K562 (cell line): ENCODE measurements at regions not wholly inside any gene's neighbourhood (a gene's known extent, or its start where the extent isn't known, plus 50 kb on each side); places are given as distances from the start of the nearest gene placed in this dataset.

ENCODE experiments used
- ATAC-seq: fragments of 200-7000 bp; cut with Tn5 transposase; 3 replicates; pipeline ENCODE4 v1.9.1; 2020; ENCODE audit warnings: moderate library complexity
- BruUV-seq: library from RNA; stranded (reverse); fragments of 400-500 nt; replicated peaks from 2 replicates; lab custom pipeline; 2021; lab: Mats Ljungman, UMichigan
- CTCF ChIA-PET: fragments of 300-600 bp; formaldehyde crosslinking; extraction: SDS; loops from one replicate; lab custom pipeline; 2021; ENCODE audit warnings: low intra/inter-chr PET ratio; lab: Yijun Ruan, JAX
- POLR2A ChIA-PET: fragments of 300-600, 350-650 bp; sonication (Branson Sonifier 250); formaldehyde crosslinking; extraction: SDS; loops from one replicate; lab custom pipeline; 2021; ENCODE audit warnings: antibody characterized with exemption, inconsistent platforms; lab: Yijun Ruan, JAX
- DNase-seq, 4 experiments: peaks; one replicate each; pipeline versions ENCODE4 v3.0.0 to v3.0.0-alpha.2; 2011 to 2018; ENCODE audit warnings: low spot score in 3 of 4, mixed read lengths in 3 of 4; ENCODE audit errors: extremely low read depth in 1 of 4
- FAIRE-seq: peaks from 2 replicates; lab custom pipeline; 2011; peaks lifted over from hg19 to GRCh38; lab: Jason Lieb, UNC
- H2AFZ ChIP-seq: 2 replicates; pipeline ENCODE4 v1.6.0; 2011; ENCODE audit warnings: low read depth, low read length, control low read depth, inconsistent platforms
- H3K27ac ChIP-seq: fragments of 200-600 bp; 3 replicates; pipeline ENCODE4 v1.8.0; 2011; ENCODE audit warnings: low read depth, mild to moderate bottlenecking, control low read depth, inconsistent platforms, low read length, moderate library complexity, mixed read lengths; ENCODE audit errors: extremely low read depth
- H3K27me3 ChIP-seq, 2 experiments: fragments of 300-600 bp in 1 of 2; 2 replicates in 1 of 2; 3 replicates in 1 of 2; pipeline versions ENCODE4 v1.6.0 to v1.8.0; 2011; ENCODE audit warnings: inconsistent platforms in 2 of 2, low read length in 2 of 2, mild to moderate bottlenecking in 1 of 2, mixed read lengths in 1 of 2, moderate library complexity in 1 of 2; ENCODE audit not compliant: control insufficient read depth in 2 of 2, insufficient read depth in 2 of 2
- H3K36me3 ChIP-seq: fragments of 300-600 bp; 3 replicates; pipeline ENCODE4 v1.8.0; 2011; ENCODE audit warnings: mild to moderate bottlenecking, low read length, inconsistent platforms; ENCODE audit not compliant: control insufficient read depth, insufficient read depth
- H3K4me1 ChIP-seq, 2 experiments: fragments of 200-600 bp in 1 of 2; replicated peaks in 1 of 2; 2 replicates in 1 of 2; 3 replicates in 1 of 2; pipeline versions ENCODE4 v1.5.1 to v1.8.0; 2011; ENCODE audit warnings: inconsistent platforms in 2 of 2, low read length in 2 of 2, mild to moderate bottlenecking in 1 of 2, mixed read lengths in 1 of 2, moderate library complexity in 1 of 2; ENCODE audit not compliant: control insufficient read depth in 2 of 2, insufficient read depth in 2 of 2
- H3K4me2 ChIP-seq: 2 replicates; pipeline ENCODE4 v1.6.1; 2011; ENCODE audit warnings: low read length, control low read depth, inconsistent platforms, mixed read lengths; ENCODE audit not compliant: insufficient read depth
- H3K4me3 ChIP-seq: fragments of 200-600 bp; sonication (generic), shearing (Covaris generic); 2 replicates; pipeline ENCODE4 v1.5.1; 2016; ENCODE audit warnings: control low read depth, inconsistent platforms
- H3K79me2 ChIP-seq: fragments of 200-600 bp; 3 replicates; pipeline ENCODE4 v1.8.0; 2011; ENCODE audit warnings: low read length, inconsistent platforms; ENCODE audit not compliant: control insufficient read depth, insufficient read depth
- H3K9ac ChIP-seq, 2 experiments: 2 replicates each; pipeline versions ENCODE4 v1.6.0 to v1.6.1; 2011; ENCODE audit warnings: low read depth in 2 of 2, low read length in 2 of 2, control low read depth in 1 of 2, inconsistent platforms in 1 of 2, mild to moderate bottlenecking in 1 of 2, mixed read lengths in 1 of 2; ENCODE audit not compliant: insufficient read depth in 1 of 2
- H3K9me1 ChIP-seq: one replicate; pipeline ENCODE4 v1.6.0; 2011; ENCODE audit warnings: inconsistent platforms, mild to moderate bottlenecking, low read length, moderate library complexity; ENCODE audit not compliant: control insufficient read depth, insufficient read depth
- H3K9me3 ChIP-seq: replicated peaks from 2 replicates; pipeline ENCODE4 v1.5.1; 2011; ENCODE audit warnings: low read depth, low read length, inconsistent platforms; ENCODE audit not compliant: control insufficient read depth, insufficient read depth
- H4K20me1 ChIP-seq: replicated peaks from 2 replicates; pipeline ENCODE4 v1.6.1; 2011; ENCODE audit warnings: low read length, inconsistent platforms, mixed read lengths; ENCODE audit not compliant: control insufficient read depth, insufficient read depth
- PHTF2 ChIP-seq: fragments of 250-450 bp; sonication (Bioruptor Pico); IDR thresholded peaks from 2 replicates; pipeline ENCODE4 v1.5.0; 2021; ENCODE audit warnings: mild to moderate bottlenecking
- POU5F1 ChIP-seq: fragments of 150-350 bp; IDR thresholded peaks from 2 replicates; pipeline ENCODE4 v1.6.1; 2014; ENCODE audit warnings: borderline replicate concordance, low read length, low read depth, mild to moderate bottlenecking; ENCODE audit not compliant: partially characterized antibody
- RBFOX2 ChIP-seq: fragments of 200-400 bp; formaldehyde crosslinking; IDR thresholded peaks from 2 replicates; pipeline ENCODE4 v1.6.1; 2017; ENCODE audit warnings: low read depth, mild to moderate bottlenecking, low read length, moderate library complexity
- WGBS: fragments of 100-300 bp; shearing (Covaris generic); methylation state at CpG from one replicate; pipeline ENCODE4 v1.1.6; 2016; ENCODE audit warnings: low coverage, mixed read lengths; ENCODE audit not compliant: insufficient coverage; ENCODE audit errors: missing lambda C conversion rate; 5-methylcytosine and 5-hydroxymethylcytosine counted together
- in situ Hi-C: fragments of 300-500 bp; cut with MboI; formaldehyde crosslinking; loops from 4 replicates; pipeline ENCODE4 v1.15.0; 2018; ENCODE audit warnings: inconsistent platforms, mixed read lengths
- intact Hi-C: fragments of 100-400 bp; cut with micrococcal nuclease; formaldehyde crosslinking; loops from 2 replicates; pipeline ENCODE4 v1.14.2; 2022
- TF ChIP-seq, protein P1 (sequence below): fragments of 250-450 bp; sonication (Bioruptor Pico); IDR thresholded peaks from 2 replicates; pipeline ENCODE4 v1.4.0; 2020; ENCODE audit warnings: borderline replicate concordance
- TF ChIP-seq, protein P2 (sequence below), 3 experiments: fragments of 200-800 bp in 1 of 3; fragments of 250-450 bp in 1 of 3; fragments of 450-650 bp in 1 of 3; sonication (Bioruptor Pico) in 1 of 3; sonication (Bioruptor generic) in 1 of 3; formaldehyde crosslinking in 1 of 3; IDR thresholded peaks; 2 replicates each; pipeline versions ENCODE4 v1.6.1 to v1.8.0; 2016 to 2022; ENCODE audit warnings: mild to moderate bottlenecking in 2 of 3, missing genetic modification characterization in 2 of 3, missing compliant biosample characterization in 1 of 3, moderate library complexity in 1 of 3

DNA sequence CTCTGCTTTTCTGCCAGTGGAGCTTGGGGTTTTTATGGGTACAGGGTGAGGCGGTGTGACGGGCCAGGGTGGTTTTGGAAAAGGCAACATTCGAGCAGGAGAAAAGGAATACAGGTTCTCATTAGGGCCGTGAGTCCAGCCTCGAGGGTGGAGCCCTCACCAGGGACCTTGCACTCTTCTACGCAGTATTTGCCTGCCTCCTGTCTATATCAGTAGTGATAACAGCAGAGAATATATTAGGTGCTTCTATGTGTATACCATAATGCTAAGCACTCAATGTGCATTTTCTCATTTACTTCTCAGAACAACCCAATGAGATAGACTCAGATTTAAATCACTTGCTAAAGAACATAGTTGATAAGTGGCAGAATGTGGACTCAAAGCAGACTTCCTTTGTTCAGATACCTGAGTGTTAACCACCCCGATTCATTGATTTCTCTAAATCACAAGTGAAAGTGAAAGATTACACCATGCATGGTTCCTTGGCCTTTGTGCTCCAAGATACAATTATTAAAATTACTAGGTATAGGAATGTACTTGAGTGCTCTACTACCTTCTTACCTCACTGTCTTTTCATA is 403.9 kb downstream of the PCDH7 start (continued):
- TF ChIP-seq, protein P1, sequence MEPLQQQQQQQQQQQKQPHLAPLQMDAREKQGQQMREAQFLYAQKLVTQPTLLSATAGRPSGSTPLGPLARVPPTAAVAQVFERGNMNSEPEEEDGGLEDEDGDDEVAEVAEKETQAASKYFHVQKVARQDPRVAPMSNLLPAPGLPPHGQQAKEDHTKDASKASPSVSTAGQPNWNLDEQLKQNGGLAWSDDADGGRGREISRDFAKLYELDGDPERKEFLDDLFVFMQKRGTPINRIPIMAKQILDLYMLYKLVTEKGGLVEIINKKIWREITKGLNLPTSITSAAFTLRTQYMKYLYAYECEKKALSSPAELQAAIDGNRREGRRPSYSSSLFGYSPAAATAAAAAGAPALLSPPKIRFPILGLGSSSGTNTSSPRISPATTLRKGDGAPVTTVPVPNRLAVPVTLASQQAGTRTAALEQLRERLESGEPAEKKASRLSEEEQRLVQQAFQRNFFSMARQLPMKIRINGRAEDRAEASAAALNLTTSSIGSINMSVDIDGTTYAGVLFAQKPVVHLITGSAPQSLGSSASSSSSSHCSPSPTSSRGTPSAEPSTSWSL = no peak

DNA sequence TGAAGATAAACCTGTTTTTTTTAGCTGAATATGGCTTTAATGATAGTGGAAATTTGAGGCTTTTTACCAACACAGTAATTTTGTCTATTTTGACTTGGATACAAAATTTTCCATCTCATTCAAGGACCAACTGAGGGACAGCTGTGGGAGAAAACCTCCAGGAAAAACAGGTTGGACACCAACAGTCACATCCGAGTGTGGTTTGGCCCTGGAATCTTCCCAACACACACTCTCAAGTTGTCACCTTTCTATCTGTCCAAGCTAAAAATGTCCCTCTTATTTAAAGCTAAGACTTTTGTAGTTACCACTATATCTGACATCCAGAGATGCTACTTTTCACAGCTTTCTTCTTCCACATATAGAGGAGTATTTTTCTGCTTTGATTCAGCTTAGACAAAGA is 404.9 kb downstream of the PCDH7 start:
- no peaks in the 10 kb centered on the region for H3K79me2 ChIP-seq
- FAIRE-seq (no peak), DNase-seq (no peak), ATAC-seq (no peak)
- in situ Hi-C loops (no loop called here), intact Hi-C loops (no loop called here)
- ChIA-PET POLR2A (no interaction called here), CTCF (no interaction called here)
- H3K4me1 ChIP-seq = no peaks in the 10 kb centered on the region
- no peaks in the 10 kb centered on the region for H3K9me3 ChIP-seq
- 0% methylated on average over 1 of the region's 1 CpG for whole genome bisulfite sequencing
- no peaks in the 10 kb centered on the region for H3K9me1 ChIP-seq
- H3K27ac ChIP-seq = no peak overlapping the region
- no TSS peak for BruUV-seq
- TF ChIP-seq RBFOX2 = no peak
- H3K9ac ChIP-seq = no peak overlapping the region
- no peaks in the 10 kb centered on the region for H3K27me3 ChIP-seq
- no peak overlapping the region for H3K4me3 ChIP-seq
- no peaks in the 10 kb centered on the region for H3K36me3 ChIP-seq
- no peak overlapping the region for H3K4me2 ChIP-seq
- H2AFZ ChIP-seq = no peak overlapping the region
- H4K20me1 ChIP-seq = no peaks in the 10 kb centered on the region

DNA sequence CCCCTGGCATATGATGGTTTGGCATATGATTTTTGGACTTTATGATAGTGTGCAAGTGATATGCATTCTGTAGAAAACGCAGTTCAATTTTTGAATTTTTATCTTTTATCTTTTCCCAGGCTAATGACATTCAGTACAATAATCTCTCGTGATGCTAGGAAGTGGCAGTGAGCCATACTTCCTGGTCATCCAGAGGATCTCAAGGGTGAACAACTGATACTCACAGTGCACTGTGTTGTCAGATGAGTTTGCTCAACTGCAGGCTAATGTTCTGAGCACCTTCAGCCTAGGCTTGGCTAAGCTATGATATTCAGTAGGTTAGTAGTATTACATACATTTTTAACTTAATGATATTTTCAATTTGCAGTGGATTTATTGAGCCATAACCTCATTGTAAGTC is 405.3 kb downstream of the PCDH7 start:
- H3K27ac ChIP-seq = no peak overlapping the region
- no peaks in the 10 kb centered on the region for H3K27me3 ChIP-seq
- FAIRE-seq = no peak
- POLR2A ChIA-PET = no interaction called here
- H2AFZ ChIP-seq = no peak overlapping the region
- BruUV-seq = no TSS peak
- H3K9me3 ChIP-seq = no peaks in the 10 kb centered on the region
- no peak overlapping the region for H3K9ac ChIP-seq
- DNase-seq = no peak
- H4K20me1 ChIP-seq = no peaks in the 10 kb centered on the region
- CTCF ChIA-PET = no interaction called here
- intact Hi-C loops (no loop called here), in situ Hi-C loops (no loop called here)
- H3K4me3 ChIP-seq = no peak overlapping the region
- no peak overlapping the region for H3K4me2 ChIP-seq
- H3K9me1 ChIP-seq = no peaks in the 10 kb centered on the region
- ATAC-seq = no peak
- no peaks in the 10 kb centered on the region for H3K4me1 ChIP-seq
- 0% methylated on average over 2 of the region's 2 CpGs for WGBS
- no peaks in the 10 kb centered on the region for H3K36me3 ChIP-seq
- no peaks in the 10 kb centered on the region for H3K79me2 ChIP-seq
- TF ChIP-seq POU5F1 = no peak
- TF ChIP-seq, protein P2, sequence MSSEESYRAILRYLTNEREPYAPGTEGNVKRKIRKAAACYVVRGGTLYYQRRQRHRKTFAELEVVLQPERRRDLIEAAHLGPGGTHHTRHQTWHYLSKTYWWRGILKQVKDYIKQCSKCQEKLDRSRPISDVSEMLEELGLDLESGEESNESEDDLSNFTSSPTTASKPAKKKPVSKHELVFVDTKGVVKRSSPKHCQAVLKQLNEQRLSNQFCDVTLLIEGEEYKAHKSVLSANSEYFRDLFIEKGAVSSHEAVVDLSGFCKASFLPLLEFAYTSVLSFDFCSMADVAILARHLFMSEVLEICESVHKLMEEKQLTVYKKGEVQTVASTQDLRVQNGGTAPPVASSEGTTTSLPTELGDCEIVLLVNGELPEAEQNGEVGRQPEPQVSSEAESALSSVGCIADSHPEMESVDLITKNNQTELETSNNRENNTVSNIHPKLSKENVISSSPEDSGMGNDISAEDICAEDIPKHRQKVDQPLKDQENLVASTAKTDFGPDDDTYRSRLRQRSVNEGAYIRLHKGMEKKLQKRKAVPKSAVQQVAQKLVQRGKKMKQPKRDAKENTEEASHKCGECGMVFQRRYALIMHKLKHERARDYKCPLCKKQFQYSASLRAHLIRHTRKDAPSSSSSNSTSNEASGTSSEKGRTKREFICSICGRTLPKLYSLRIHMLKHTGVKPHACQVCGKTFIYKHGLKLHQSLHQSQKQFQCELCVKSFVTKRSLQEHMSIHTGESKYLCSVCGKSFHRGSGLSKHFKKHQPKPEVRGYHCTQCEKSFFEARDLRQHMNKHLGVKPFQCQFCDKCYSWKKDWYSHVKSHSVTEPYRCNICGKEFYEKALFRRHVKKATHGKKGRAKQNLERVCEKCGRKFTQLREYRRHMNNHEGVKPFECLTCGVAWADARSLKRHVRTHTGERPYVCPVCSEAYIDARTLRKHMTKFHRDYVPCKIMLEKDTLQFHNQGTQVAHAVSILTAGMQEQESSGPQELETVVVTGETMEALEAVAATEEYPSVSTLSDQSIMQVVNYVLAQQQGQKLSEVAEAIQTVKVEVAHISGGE (CRISPR knock-in tag; IDR thresholded peaks at IDR 0.05) = no peak
- TF ChIP-seq PHTF2 (CRISPR knock-in tag) = no peak
